ENCODE measurements at regions not wholly inside any gene's neighbourhood (a gene's known extent, or its start where the extent isn't known, plus 50 kb on each side); places are given as distances from the start of the nearest gene placed in this dataset.

- in situ Hi-C loops (cut with HindIII; ENCODE audit: low pct_unique_long_range_greater_than_20kb, low sequenced_read_pairs) (no loop called here), intact Hi-C loops (cut with micrococcal nuclease; ENCODE audit: unreplicated experiment) (no loop called here)
- H3K27ac ChIP-seq (ENCODE audit: low read length), result no peak overlapping the region
- H3K4me1 ChIP-seq (ENCODE audit: control insufficient read depth, insufficient read depth, low read length), result no peaks in the 10 kb centered on the region
- H3K9me3 ChIP-seq (ENCODE audit: control insufficient read depth, insufficient read depth, low read depth, low read length), result no peaks in the 10 kb centered on the region
- ChIA-PET CTCF (no interaction called here), POLR2A (no interaction called here)
- DNase-seq (ENCODE audit: low read depth, low spot score) (no peak), ATAC-seq (no peak)
- no peaks in the 10 kb centered on the region for H3K27me3 ChIP-seq (ENCODE audit: control insufficient read depth, insufficient read depth, low read length)
- H3K4me3 ChIP-seq (ENCODE audit: low read depth in 2 of 2, low read length in 2 of 2), result no peak overlapping the region
- no TSS peak for BruUV-seq (replicated peaks)
- no peaks in the 10 kb centered on the region for H3K36me3 ChIP-seq (ENCODE audit: control insufficient read depth, insufficient read depth, low read length)
- TF ChIP-seq TCF7L2 (IDR thresholded peaks at IDR 0.05; ENCODE audit: low read depth, low read length), result no peak
- TF ChIP-seq POLR2AphosphoS5 (IDR thresholded peaks at IDR 0.05; ENCODE audit: low read depth, low read length), result no peak
- TF ChIP-seq SIN3A (IDR thresholded peaks at IDR 0.05; ENCODE audit: borderline replicate concordance, insufficient read depth, low read depth, low read length), result no peak
- TF ChIP-seq REST (IDR thresholded peaks at IDR 0.05; ENCODE audit: insufficient read depth in 1 of 2, low read depth in 2 of 2, low read length in 1 of 2), result no peak
- TF ChIP-seq CTCF (IDR thresholded peaks at IDR 0.05), result no peak
Observed at GRCh38 chr4:159697322-159698283, 594.7 kb downstream of the RAPGEF2 start.

GRCh38 chr4:159698336-159698735, 595.5 kb downstream of the RAPGEF2 start:
- Histone ChIP-seq H3K4me3 (ENCODE audit: low read depth in 2 of 2, low read length in 2 of 2) (no peak overlapping the region), H3K36me3 (ENCODE audit: control insufficient read depth, insufficient read depth, low read length) (no peaks in the 10 kb centered on the region), H3K4me1 (ENCODE audit: control insufficient read depth, insufficient read depth, low read length) (no peaks in the 10 kb centered on the region), H3K27ac (ENCODE audit: low read length) (no peak overlapping the region), H3K27me3 (ENCODE audit: control insufficient read depth, insufficient read depth, low read length) (no peaks in the 10 kb centered on the region), H3K9me3 (ENCODE audit: control insufficient read depth, insufficient read depth, low read depth, low read length) (no peaks in the 10 kb centered on the region)
- in situ Hi-C loops (cut with HindIII; ENCODE audit: low pct_unique_long_range_greater_than_20kb, low sequenced_read_pairs) (no loop called here), intact Hi-C loops (cut with micrococcal nuclease; ENCODE audit: unreplicated experiment) (no loop called here)
- ATAC-seq (no peak), DNase-seq (ENCODE audit: low read depth, low spot score) (no peak)
- POLR2A ChIA-PET, result no interaction called here
- CTCF ChIA-PET, result no interaction called here
- BruUV-seq (replicated peaks), result no TSS peak
- TF ChIP-seq TCF7L2 (IDR thresholded peaks at IDR 0.05; ENCODE audit: low read depth, low read length), result no peak

GRCh38 chr4:159702200-159702599, 599.3 kb downstream of the RAPGEF2 start:
- ChIA-PET CTCF (no interaction called here), POLR2A (interaction anchor here (0.6 kb wide), 1 partner anchor 1235 kb away, joined by 3 read pairs; no protein-coding TSS in a partner anchor)
- no peak for DNase-seq (ENCODE audit: low read depth, low spot score)
- no peak for TF ChIP-seq POLR2AphosphoS5 (IDR thresholded peaks at IDR 0.05; ENCODE audit: low read depth, low read length)
- no peak for TF ChIP-seq TCF7L2 (IDR thresholded peaks at IDR 0.05; ENCODE audit: low read depth, low read length)
- no peak for TF ChIP-seq REST (IDR thresholded peaks at IDR 0.05; ENCODE audit: insufficient read depth in 1 of 2, low read depth in 2 of 2, low read length in 1 of 2)
- TF ChIP-seq SIN3A (IDR thresholded peaks at IDR 0.05; ENCODE audit: borderline replicate concordance, insufficient read depth, low read depth, low read length), result no peak
- TF ChIP-seq CTCF (IDR thresholded peaks at IDR 0.05), result no peak
- H3K9me3 ChIP-seq (ENCODE audit: control insufficient read depth, insufficient read depth, low read depth, low read length), result no peaks in the 10 kb centered on the region
- H3K36me3 ChIP-seq (ENCODE audit: control insufficient read depth, insufficient read depth, low read length), result no peaks in the 10 kb centered on the region
- BruUV-seq (replicated peaks), result no TSS peak
- in situ Hi-C loops (cut with HindIII; ENCODE audit: low pct_unique_long_range_greater_than_20kb, low sequenced_read_pairs) (no loop called here), intact Hi-C loops (cut with micrococcal nuclease; ENCODE audit: unreplicated experiment) (no loop called here)
- no peak for ATAC-seq
- no peaks in the 10 kb centered on the region for H3K4me1 ChIP-seq (ENCODE audit: control insufficient read depth, insufficient read depth, low read length)
- no peak overlapping the region for H3K4me3 ChIP-seq (ENCODE audit: low read depth in 2 of 2, low read length in 2 of 2)
- H3K27ac ChIP-seq (ENCODE audit: low read length), result no peak overlapping the region
- H3K27me3 ChIP-seq (ENCODE audit: control insufficient read depth, insufficient read depth, low read length), result no peaks in the 10 kb centered on the region

Measured in Panc1 (cell line).